SU-DHL-6 (cell line): ENCODE measurements at regions not wholly inside any gene's neighbourhood (a gene's known extent, or its start where the extent isn't known, plus 50 kb on each side); places are given as distances from the start of the nearest gene placed in this dataset.

Source experiments
- CTCF ChIP-seq: fragments of 200-600 bp; sonication (generic); IDR thresholded peaks from one replicate; pipeline ENCODE4 v1.5.1; 2017; ENCODE audit warnings: antibody characterized with exemption, mild to moderate bottlenecking, low read length, moderate library complexity; ENCODE audit not compliant: insufficient read depth, poor library complexity, severe bottlenecking
- EZH2phosphoT487 ChIP-seq: fragments of 200-600 bp; sonication (generic), shearing (Covaris generic); conservative IDR thresholded peaks from 2 replicates; pipeline ENCODE4 v1.6.1; 2018; ENCODE audit warnings: mild to moderate bottlenecking, antibody characterized with exemption, low read length, moderate library complexity, mixed read lengths

GRCh38 chr17:14933676-14934075, 331.4 kb downstream of the PMP22 start:
- TF ChIP-seq CTCF (no peak), EZH2phosphoT487 (no peak)
